ENCODE measurements at regions not wholly inside any gene's neighbourhood (a gene's known extent, or its start where the extent isn't known, plus 50 kb on each side); places are given as distances from the start of the nearest gene placed in this dataset.

- TF ChIP-seq CTCF (conservative IDR thresholded peaks at IDR 0.05; ENCODE audit: low read depth, low read length): no peak
- TF ChIP-seq EZH2phosphoT487 (IDR thresholded peaks at IDR 0.05; ENCODE audit: borderline replicate concordance, low read length): no peak
- TF ChIP-seq EZH2 (IDR thresholded peaks at IDR 0.05; ENCODE audit: low read length, unreplicated experiment): no peak
Measured at GRCh38 chr20:50395251-50395729, 114.9 kb upstream of the PTPN1 start.
